ENCODE measurements at regions not wholly inside any gene's neighbourhood (a gene's known extent, or its start where the extent isn't known, plus 50 kb on each side); places are given as distances from the start of the nearest gene placed in this dataset.

DNA sequence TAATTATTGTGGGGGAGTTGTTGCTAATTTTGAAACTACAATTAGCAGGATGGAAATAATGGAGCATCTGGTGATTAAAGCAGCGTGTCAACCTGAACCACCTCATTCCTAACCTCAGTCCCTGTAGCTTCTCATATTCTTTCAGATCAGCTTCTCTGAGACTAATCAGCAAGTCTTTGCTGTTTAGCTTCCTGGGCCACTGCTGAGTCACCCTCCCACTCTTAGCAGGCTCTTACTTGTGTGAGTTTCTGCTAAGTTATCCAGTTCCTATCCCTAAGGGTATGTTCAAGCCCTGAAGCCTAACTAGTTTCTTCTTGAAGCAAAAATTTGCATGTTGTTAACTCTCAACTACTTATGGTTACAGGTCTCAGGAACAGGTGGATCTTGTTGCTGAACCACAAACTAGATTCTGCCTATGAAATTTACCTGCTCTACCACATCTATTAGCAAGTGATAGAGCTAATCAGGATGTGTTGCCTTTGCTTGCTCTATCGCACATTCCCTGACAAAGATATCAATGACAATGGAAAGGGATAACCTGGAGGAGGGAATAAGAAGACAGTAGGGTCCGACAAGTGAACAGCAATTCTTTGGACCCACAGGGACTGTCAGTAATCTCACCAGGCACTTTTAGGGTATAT is 134.2 kb downstream of the EIF4E start:
- Histone ChIP-seq H3K27me3 (ENCODE audit: insufficient read depth, low read length) (no peaks in the 10 kb centered on the region), H3K23ac (ENCODE audit: insufficient read length, low read depth, low read length) (no peak overlapping the region), H3K56ac (ENCODE audit: insufficient read length, low read depth, low read length) (no peak overlapping the region), H2AFZ (ENCODE audit: low read length) (peak overlapping the region; percentile 56), H3K18ac (ENCODE audit: insufficient read length, low read depth, low read length) (no peak overlapping the region), H4K91ac (ENCODE audit: insufficient read length, low read depth, low read length) (no peak overlapping the region), H4K20me1 (ENCODE audit: control insufficient read depth, insufficient read depth, insufficient read length) (no peaks in the 10 kb centered on the region), H2BK5ac (ENCODE audit: insufficient read length, low read length) (no peak overlapping the region), H3K79me2 (ENCODE audit: insufficient read depth, low read length) (no peaks in the 10 kb centered on the region), H2BK120ac (ENCODE audit: low read depth, low read length, poor library complexity, severe bottlenecking) (no peak overlapping the region), H2BK12ac (ENCODE audit: insufficient read length, low read depth, low read length) (no peak overlapping the region), H3T11ph (ENCODE audit: low read length) (no peak overlapping the region), H3K4me1 (ENCODE audit: insufficient read depth, low read length) (peaks cover 6% of the 10 kb centered on the region), H3K9me3 (ENCODE audit: control insufficient read depth, low read depth, low read length) (no peaks in the 10 kb centered on the region), H3K9ac (ENCODE audit: extremely low read depth, insufficient read length, low read length) (no peak overlapping the region), H2BK15ac (ENCODE audit: low read depth, low read length) (no peak overlapping the region), H4K5ac (ENCODE audit: insufficient read length, low read depth, low read length) (no peak overlapping the region), H3K4me2 (ENCODE audit: insufficient read depth, insufficient read length, low read length) (no peak overlapping the region), H2BK20ac (ENCODE audit: low read depth, low read length, poor library complexity, severe bottlenecking) (no peak overlapping the region), H3K23me2 (ENCODE audit: insufficient read length, low read depth, low read length, poor library complexity, severe bottlenecking) (no peaks in the 10 kb centered on the region), H3K79me1 (ENCODE audit: insufficient read depth, low read depth, low read length, poor library complexity, severe bottlenecking) (no peaks in the 10 kb centered on the region), H2AK5ac (ENCODE audit: insufficient read length, low read length) (no peak overlapping the region), H3K14ac (ENCODE audit: insufficient read depth, low read length) (no peak overlapping the region), H3K4ac (ENCODE audit: low read depth, low read length) (no peak overlapping the region), H3K27ac (ENCODE audit: insufficient read length, low read depth, low read length) (no peak overlapping the region), H4K8ac (replicated peaks; ENCODE audit: insufficient read length, low read depth, low read length) (no peak overlapping the region)
- TF ChIP-seq, protein P1, sequence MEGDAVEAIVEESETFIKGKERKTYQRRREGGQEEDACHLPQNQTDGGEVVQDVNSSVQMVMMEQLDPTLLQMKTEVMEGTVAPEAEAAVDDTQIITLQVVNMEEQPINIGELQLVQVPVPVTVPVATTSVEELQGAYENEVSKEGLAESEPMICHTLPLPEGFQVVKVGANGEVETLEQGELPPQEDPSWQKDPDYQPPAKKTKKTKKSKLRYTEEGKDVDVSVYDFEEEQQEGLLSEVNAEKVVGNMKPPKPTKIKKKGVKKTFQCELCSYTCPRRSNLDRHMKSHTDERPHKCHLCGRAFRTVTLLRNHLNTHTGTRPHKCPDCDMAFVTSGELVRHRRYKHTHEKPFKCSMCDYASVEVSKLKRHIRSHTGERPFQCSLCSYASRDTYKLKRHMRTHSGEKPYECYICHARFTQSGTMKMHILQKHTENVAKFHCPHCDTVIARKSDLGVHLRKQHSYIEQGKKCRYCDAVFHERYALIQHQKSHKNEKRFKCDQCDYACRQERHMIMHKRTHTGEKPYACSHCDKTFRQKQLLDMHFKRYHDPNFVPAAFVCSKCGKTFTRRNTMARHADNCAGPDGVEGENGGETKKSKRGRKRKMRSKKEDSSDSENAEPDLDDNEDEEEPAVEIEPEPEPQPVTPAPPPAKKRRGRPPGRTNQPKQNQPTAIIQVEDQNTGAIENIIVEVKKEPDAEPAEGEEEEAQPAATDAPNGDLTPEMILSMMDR (conservative IDR thresholded peaks at IDR 0.05): no peak
- Mint-ChIP-seq H3K4me1 (peaks cover 18 to 23% of the 10 kb centered on the region in 2 experiments), H3K27ac (no peak overlapping the region), H3K4me3 (no peak overlapping the region), H3K9me3 (no peaks in the 10 kb centered on the region), H3K27me3 (ENCODE audit: low read depth) (peaks cover 2% of the 10 kb centered on the region), H3K36me3 (ENCODE audit: insufficient read depth in 1 of 3, low read depth in 3 of 3) (no peaks in the 10 kb centered on the region)
- peak; percentile 47 for DNase-seq
- WGBS (ENCODE audit: extremely low coverage, insufficient read length, low lambda C conversion rate): no CpG with 5 or more reads among the region's 3 CpGs

Measured in H9 (cell line).